ENCODE measurements at regions not wholly inside any gene's neighbourhood (a gene's known extent, or its start where the extent isn't known, plus 50 kb on each side); places are given as distances from the start of the nearest gene placed in this dataset.

DNA sequence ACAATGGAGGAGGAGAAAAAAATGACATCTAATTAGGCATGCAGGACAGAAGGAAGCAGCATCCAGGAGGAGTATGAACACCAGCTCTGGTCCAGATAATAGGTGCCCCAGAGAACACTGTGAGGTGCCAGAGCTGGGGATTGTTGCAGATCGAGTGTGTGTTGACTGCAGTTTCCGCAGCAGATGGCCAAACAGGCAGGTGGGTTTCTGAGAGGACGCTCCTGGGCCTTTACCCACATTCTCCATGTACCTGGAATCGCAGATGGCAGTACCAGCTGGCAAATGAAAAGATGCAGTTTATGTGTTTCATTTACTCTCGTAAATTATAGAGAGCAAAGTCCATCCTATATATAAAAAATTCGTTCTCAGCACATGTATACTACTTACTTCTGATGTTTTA is 182.2 kb upstream of the ISL1 start:
- Histone ChIP-seq H3K79me2 (replicated peaks; ENCODE audit: insufficient read depth) (no peaks in the 10 kb centered on the region), H3K36me3 (ENCODE audit: insufficient read depth) (no peaks in the 10 kb centered on the region), H3F3A (replicated peaks; ENCODE audit: low read depth) (no peaks in the 10 kb centered on the region), H3K27ac (ENCODE audit: low read depth) (no peak overlapping the region), H3K9me2 (ENCODE audit: insufficient read depth) (no peaks in the 10 kb centered on the region), H3K27me3 (ENCODE audit: insufficient read depth) (no peaks in the 10 kb centered on the region), H2AFZ (no peak overlapping the region), H4K20me1 (replicated peaks; ENCODE audit: insufficient read depth) (no peaks in the 10 kb centered on the region), H3K4me2 (no peak overlapping the region), H3K4me1 (ENCODE audit: insufficient read depth) (no peaks in the 10 kb centered on the region), H3K4me3 (no peak overlapping the region)
- H3K9me3 Mint-ChIP-seq = no peaks in the 10 kb centered on the region
- no peaks in the 10 kb centered on the region for H3K27me3 Mint-ChIP-seq (ENCODE audit: insufficient read depth, low read depth, poor library complexity)
- peaks cover 5% of the 10 kb centered on the region for H3K4me1 Mint-ChIP-seq
- H3K4me3 Mint-ChIP-seq = no peak overlapping the region
- no peaks in the 10 kb centered on the region for H3K36me3 Mint-ChIP-seq (ENCODE audit: low read depth)
- TF ChIP-seq ZNF114 (CRISPR knock-in tag; IDR thresholded peaks at IDR 0.05) = no peak
- TF ChIP-seq POLR2AphosphoS5 (IDR thresholded peaks at IDR 0.05; ENCODE audit: low read depth) = no peak
- TF ChIP-seq, protein P1, sequence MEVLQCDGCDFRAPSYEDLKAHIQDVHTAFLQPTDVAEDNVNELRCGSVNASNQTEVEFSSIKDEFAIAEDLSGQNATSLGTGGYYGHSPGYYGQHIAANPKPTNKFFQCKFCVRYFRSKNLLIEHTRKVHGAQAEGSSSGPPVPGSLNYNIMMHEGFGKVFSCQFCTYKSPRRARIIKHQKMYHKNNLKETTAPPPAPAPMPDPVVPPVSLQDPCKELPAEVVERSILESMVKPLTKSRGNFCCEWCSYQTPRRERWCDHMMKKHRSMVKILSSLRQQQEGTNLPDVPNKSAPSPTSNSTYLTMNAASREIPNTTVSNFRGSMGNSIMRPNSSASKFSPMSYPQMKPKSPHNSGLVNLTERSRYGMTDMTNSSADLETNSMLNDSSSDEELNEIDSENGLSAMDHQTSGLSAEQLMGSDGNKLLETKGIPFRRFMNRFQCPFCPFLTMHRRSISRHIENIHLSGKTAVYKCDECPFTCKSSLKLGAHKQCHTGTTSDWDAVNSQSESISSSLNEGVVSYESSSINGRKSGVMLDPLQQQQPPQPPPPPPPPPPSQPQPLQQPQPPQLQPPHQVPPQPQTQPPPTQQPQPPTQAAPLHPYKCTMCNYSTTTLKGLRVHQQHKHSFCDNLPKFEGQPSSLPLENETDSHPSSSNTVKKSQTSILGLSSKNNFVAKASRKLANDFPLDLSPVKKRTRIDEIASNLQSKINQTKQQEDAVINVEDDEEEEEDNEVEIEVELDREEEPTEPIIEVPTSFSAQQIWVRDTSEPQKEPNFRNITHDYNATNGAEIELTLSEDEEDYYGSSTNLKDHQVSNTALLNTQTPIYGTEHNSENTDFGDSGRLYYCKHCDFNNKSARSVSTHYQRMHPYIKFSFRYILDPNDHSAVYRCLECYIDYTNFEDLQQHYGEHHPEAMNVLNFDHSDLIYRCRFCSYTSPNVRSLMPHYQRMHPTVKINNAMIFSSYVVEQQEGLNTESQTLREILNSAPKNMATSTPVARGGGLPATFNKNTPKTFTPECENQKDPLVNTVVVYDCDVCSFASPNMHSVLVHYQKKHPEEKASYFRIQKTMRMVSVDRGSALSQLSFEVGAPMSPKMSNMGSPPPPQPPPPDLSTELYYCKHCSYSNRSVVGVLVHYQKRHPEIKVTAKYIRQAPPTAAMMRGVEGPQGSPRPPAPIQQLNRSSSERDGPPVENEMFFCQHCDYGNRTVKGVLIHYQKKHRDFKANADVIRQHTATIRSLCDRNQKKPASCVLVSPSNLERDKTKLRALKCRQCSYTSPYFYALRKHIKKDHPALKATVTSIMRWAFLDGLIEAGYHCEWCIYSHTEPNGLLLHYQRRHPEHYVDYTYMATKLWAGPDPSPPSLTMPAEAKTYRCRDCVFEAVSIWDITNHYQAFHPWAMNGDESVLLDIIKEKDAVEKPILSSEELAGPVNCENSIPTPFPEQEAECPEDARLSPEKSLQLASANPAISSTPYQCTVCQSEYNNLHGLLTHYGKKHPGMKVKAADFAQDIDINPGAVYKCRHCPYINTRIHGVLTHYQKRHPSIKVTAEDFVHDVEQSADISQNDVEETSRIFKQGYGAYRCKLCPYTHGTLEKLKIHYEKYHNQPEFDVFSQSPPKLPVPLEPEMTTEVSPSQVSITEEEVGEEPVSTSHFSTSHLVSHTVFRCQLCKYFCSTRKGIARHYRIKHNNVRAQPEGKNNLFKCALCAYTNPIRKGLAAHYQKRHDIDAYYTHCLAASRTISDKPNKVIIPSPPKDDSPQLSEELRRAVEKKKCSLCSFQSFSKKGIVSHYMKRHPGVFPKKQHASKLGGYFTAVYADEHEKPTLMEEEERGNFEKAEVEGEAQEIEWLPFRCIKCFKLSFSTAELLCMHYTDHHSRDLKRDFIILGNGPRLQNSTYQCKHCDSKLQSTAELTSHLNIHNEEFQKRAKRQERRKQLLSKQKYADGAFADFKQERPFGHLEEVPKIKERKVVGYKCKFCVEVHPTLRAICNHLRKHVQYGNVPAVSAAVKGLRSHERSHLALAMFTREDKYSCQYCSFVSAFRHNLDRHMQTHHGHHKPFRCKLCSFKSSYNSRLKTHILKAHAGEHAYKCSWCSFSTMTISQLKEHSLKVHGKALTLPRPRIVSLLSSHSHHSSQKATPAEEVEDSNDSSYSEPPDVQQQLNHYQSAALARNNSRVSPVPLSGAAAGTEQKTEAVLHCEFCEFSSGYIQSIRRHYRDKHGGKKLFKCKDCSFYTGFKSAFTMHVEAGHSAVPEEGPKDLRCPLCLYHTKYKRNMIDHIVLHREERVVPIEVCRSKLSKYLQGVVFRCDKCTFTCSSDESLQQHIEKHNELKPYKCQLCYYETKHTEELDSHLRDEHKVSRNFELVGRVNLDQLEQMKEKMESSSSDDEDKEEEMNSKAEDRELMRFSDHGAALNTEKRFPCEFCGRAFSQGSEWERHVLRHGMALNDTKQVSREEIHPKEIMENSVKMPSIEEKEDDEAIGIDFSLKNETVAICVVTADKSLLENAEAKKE (CRISPR knock-in tag; IDR thresholded peaks at IDR 0.05) = no peak
- no peak for TF ChIP-seq NANOG (IDR thresholded peaks at IDR 0.05; ENCODE audit: borderline replicate concordance)
- TF ChIP-seq STAT1 (IDR thresholded peaks at IDR 0.05; ENCODE audit: unreplicated experiment) = no peak
- no peak for TF ChIP-seq ZNF331 (CRISPR knock-in tag; IDR thresholded peaks at IDR 0.05; ENCODE audit: low read depth)
- TF ChIP-seq, protein P2, sequence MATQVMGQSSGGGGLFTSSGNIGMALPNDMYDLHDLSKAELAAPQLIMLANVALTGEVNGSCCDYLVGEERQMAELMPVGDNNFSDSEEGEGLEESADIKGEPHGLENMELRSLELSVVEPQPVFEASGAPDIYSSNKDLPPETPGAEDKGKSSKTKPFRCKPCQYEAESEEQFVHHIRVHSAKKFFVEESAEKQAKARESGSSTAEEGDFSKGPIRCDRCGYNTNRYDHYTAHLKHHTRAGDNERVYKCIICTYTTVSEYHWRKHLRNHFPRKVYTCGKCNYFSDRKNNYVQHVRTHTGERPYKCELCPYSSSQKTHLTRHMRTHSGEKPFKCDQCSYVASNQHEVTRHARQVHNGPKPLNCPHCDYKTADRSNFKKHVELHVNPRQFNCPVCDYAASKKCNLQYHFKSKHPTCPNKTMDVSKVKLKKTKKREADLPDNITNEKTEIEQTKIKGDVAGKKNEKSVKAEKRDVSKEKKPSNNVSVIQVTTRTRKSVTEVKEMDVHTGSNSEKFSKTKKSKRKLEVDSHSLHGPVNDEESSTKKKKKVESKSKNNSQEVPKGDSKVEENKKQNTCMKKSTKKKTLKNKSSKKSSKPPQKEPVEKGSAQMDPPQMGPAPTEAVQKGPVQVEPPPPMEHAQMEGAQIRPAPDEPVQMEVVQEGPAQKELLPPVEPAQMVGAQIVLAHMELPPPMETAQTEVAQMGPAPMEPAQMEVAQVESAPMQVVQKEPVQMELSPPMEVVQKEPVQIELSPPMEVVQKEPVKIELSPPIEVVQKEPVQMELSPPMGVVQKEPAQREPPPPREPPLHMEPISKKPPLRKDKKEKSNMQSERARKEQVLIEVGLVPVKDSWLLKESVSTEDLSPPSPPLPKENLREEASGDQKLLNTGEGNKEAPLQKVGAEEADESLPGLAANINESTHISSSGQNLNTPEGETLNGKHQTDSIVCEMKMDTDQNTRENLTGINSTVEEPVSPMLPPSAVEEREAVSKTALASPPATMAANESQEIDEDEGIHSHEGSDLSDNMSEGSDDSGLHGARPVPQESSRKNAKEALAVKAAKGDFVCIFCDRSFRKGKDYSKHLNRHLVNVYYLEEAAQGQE (IDR thresholded peaks at IDR 0.05; ENCODE audit: unreplicated experiment) = no peak
- TF ChIP-seq, protein P3, sequence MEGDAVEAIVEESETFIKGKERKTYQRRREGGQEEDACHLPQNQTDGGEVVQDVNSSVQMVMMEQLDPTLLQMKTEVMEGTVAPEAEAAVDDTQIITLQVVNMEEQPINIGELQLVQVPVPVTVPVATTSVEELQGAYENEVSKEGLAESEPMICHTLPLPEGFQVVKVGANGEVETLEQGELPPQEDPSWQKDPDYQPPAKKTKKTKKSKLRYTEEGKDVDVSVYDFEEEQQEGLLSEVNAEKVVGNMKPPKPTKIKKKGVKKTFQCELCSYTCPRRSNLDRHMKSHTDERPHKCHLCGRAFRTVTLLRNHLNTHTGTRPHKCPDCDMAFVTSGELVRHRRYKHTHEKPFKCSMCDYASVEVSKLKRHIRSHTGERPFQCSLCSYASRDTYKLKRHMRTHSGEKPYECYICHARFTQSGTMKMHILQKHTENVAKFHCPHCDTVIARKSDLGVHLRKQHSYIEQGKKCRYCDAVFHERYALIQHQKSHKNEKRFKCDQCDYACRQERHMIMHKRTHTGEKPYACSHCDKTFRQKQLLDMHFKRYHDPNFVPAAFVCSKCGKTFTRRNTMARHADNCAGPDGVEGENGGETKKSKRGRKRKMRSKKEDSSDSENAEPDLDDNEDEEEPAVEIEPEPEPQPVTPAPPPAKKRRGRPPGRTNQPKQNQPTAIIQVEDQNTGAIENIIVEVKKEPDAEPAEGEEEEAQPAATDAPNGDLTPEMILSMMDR (conservative IDR thresholded peaks at IDR 0.05; ENCODE audit: low read depth in 2 of 2) = no peak
- TF ChIP-seq CREB1 (CRISPR knock-in tag; IDR thresholded peaks at IDR 0.05; ENCODE audit: low read depth) = no peak
- TF ChIP-seq EZH2phosphoT487 (IDR thresholded peaks at IDR 0.05; ENCODE audit: unreplicated experiment) = no peak
- TF ChIP-seq EZH2 (IDR thresholded peaks at IDR 0.05; ENCODE audit: low read depth, unreplicated experiment) = no peak
- TF ChIP-seq, protein P4, sequence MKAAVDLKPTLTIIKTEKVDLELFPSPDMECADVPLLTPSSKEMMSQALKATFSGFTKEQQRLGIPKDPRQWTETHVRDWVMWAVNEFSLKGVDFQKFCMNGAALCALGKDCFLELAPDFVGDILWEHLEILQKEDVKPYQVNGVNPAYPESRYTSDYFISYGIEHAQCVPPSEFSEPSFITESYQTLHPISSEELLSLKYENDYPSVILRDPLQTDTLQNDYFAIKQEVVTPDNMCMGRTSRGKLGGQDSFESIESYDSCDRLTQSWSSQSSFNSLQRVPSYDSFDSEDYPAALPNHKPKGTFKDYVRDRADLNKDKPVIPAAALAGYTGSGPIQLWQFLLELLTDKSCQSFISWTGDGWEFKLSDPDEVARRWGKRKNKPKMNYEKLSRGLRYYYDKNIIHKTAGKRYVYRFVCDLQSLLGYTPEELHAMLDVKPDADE (IDR thresholded peaks at IDR 0.05) = no peak
- no peak for TF ChIP-seq JUNB (IDR thresholded peaks at IDR 0.05; ENCODE audit: unreplicated experiment)
- DNase-seq (ENCODE audit: low spot score) = no peak
- ATAC-seq = no peak
- H3K27ac Mint-ChIP-seq = no peak overlapping the region

All from GM23338 (cell line).